Subcutaneous abdominal adipose tissue (tissue), 5 donors: ENCODE measurements at regions not wholly inside any gene's neighbourhood (a gene's known extent, or its start where the extent isn't known, plus 50 kb on each side); places are given as distances from the start of the nearest gene placed in this dataset.

Source experiments
- H3K27ac ChIP-seq: one replicate; pipeline ENCODE4 v1.7.0; 2013; ENCODE audit warnings: low read depth, mild to moderate bottlenecking, inconsistent platforms, low read length, moderate library complexity
- H3K27me3 ChIP-seq, 5 donors: one replicate each; pipeline ENCODE4 v1.7.0; 2013; ENCODE audit warnings: low read length in 5 of 5, inconsistent platforms in 1 of 5; ENCODE audit not compliant: control insufficient read depth in 5 of 5, insufficient read depth in 4 of 5
- H3K36me3 ChIP-seq, 5 donors: one replicate each; pipeline ENCODE4 v1.7.0; 2013; ENCODE audit warnings: low read length in 5 of 5; ENCODE audit not compliant: control insufficient read depth in 5 of 5, insufficient read depth in 5 of 5
- H3K4me1 ChIP-seq, 5 donors: one replicate each; pipeline ENCODE4 v1.7.0; 2013; ENCODE audit warnings: low read length in 5 of 5, mild to moderate bottlenecking in 3 of 5, moderate library complexity in 1 of 5; ENCODE audit not compliant: control insufficient read depth in 5 of 5, insufficient read depth in 5 of 5
- H3K4me3 ChIP-seq, 5 donors: one replicate each; pipeline ENCODE4 v1.7.0; 2013; ENCODE audit warnings: low read length in 5 of 5, low read depth in 1 of 5
- H3K9ac ChIP-seq, 5 donors: one replicate each; pipeline ENCODE4 v1.7.0; 2013; ENCODE audit warnings: low read length in 5 of 5, mild to moderate bottlenecking in 4 of 5, moderate library complexity in 3 of 5
- H3K9me3 ChIP-seq, 5 donors: one replicate each; pipeline ENCODE4 v1.7.0; 2013; ENCODE audit warnings: low read length in 5 of 5; ENCODE audit not compliant: control insufficient read depth in 5 of 5
- donor health status: healthy.
- donor health status: healthy.
- donor health status: healthy.
- donor health status: healthy.
- donor health status: healthy.

- Histone ChIP-seq H3K27ac (no peak overlapping the region), H3K9me3 (no peaks in the 10 kb centered on the region), H3K36me3 (no peaks in the 10 kb centered on the region), H3K9ac (no peak overlapping the region), H3K4me3 (no peak overlapping the region), H3K4me1 (no peaks in the 10 kb centered on the region), H3K27me3 (no peaks in the 10 kb centered on the region)
Measured at GRCh38 chr13:58080806-58081205, 449.3 kb downstream of the PCDH17 start.

DNA sequence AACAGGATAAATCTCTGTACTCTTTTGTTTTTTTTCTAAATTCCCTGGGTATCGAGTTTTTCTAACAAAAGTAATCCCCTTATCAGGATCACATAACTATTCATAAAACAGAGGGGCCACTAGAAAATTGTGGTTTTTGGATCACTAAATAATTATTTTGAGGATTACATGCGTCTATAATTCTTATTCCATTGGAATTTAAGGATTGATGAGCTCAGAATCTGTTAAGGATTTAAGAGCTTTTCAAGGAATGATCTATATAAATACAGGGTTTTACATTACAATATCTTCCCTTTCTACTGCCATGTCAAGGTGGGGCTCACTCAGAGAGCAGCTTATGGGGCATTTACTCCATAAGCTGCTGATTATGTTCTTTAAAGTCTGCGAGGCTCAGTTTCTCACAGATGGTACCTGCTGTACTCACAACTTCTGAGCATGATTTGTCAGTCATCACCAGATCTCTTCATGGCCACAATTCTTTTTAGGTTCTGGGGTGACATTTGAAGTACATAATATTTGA, 449.8 kb downstream of the PCDH17 start:
- Histone ChIP-seq H3K27me3 (no peaks in the 10 kb centered on the region), H3K36me3 (no peaks in the 10 kb centered on the region), H3K27ac (no peak overlapping the region), H3K4me3 (no peak overlapping the region), H3K9me3 (no peaks in the 10 kb centered on the region), H3K9ac (no peak overlapping the region), H3K4me1 (no peaks in the 10 kb centered on the region)

- Histone ChIP-seq H3K4me1 (no peaks in the 10 kb centered on the region), H3K27me3 (no peaks in the 10 kb centered on the region), H3K4me3 (no peak overlapping the region), H3K27ac (no peak overlapping the region), H3K9me3 (no peaks in the 10 kb centered on the region), H3K36me3 (no peaks in the 10 kb centered on the region), H3K9ac (no peak overlapping the region)
Measured at GRCh38 chr13:58083064-58083463, 451.5 kb downstream of the PCDH17 start.

DNA sequence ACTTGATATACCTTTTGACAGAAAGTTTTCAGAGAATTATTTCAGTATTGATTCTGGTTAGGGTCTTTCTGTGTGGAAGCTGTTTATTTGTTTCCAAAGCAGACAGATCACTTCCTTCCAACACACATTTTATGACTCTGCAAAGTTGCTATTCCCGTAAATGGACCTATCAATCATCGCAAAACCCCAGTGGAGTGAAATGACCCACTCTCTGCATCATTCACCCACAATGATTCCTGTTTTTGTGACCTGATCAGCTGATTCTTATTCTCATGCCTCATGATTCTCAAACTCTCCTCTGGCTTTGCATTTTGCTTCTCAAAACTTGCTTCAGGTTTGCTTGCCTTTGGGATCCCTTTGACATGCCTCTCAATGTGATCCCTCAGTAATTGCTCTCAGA, 453.7 kb downstream of the PCDH17 start:
- no peak overlapping the region for H3K27ac ChIP-seq
- H3K9ac ChIP-seq = no peak overlapping the region
- no peaks in the 10 kb centered on the region for H3K9me3 ChIP-seq
- no peak overlapping the region for H3K4me3 ChIP-seq
- no peaks in the 10 kb centered on the region for H3K27me3 ChIP-seq
- no peaks in the 10 kb centered on the region for H3K36me3 ChIP-seq
- H3K4me1 ChIP-seq = no peaks in the 10 kb centered on the region

GRCh38 chr13:58085819-58086218, 454.3 kb downstream of the PCDH17 start:
- Histone ChIP-seq H3K36me3 (no peaks in the 10 kb centered on the region), H3K4me3 (no peak overlapping the region), H3K27me3 (no peaks in the 10 kb centered on the region), H3K27ac (no peak overlapping the region), H3K9me3 (no peaks in the 10 kb centered on the region), H3K4me1 (no peaks in the 10 kb centered on the region), H3K9ac (no peak overlapping the region)

DNA sequence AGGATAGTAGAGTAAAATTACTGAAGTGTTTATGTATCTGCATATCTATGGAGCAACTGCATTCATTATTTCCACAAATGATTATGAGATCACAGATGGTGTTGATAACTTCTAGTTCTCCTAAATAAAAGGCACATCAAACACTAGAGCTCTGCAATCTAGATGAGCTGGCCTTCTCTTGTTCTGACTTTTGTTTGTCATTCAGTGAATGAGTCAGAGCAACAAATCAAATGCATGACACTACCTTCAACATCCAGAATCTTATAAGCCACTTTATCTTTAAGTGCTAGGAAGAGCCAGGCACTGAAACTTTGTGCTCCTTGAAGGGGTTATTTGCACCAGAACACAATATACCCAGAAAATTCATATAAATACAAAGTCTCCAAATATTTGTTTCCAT, 456.0 kb downstream of the PCDH17 start:
- Histone ChIP-seq H3K9me3 (no peaks in the 10 kb centered on the region), H3K4me3 (no peak overlapping the region), H3K4me1 (no peaks in the 10 kb centered on the region), H3K27ac (no peak overlapping the region), H3K27me3 (no peaks in the 10 kb centered on the region), H3K36me3 (no peaks in the 10 kb centered on the region), H3K9ac (no peak overlapping the region)

DNA sequence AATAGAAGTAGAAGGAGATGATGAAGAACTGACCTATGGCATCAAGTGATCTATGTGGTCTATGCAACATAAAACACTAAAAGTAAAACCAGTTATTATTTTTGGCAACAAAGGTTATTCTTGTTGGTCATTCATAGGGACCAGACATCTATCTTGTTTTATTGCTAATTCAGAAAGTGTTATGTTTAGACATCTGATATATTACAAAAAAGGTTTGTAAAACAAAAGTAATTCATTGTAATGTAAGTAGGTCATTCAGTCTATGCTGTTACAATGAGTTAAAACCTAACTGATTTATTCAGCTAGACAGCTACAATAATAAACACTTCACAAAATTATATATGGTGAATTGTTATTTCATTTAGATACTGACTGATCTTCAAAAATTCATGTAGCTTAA, 461.9 kb downstream of the PCDH17 start:
- Histone ChIP-seq H3K27me3 (no peaks in the 10 kb centered on the region), H3K4me3 (no peak overlapping the region), H3K4me1 (no peaks in the 10 kb centered on the region), H3K9me3 (peaks cover 0 to 2% (median 0%) of the 10 kb centered on the region in 5 donors), H3K36me3 (no peaks in the 10 kb centered on the region), H3K27ac (no peak overlapping the region), H3K9ac (no peak overlapping the region)

- H3K27me3 ChIP-seq = no peaks in the 10 kb centered on the region
- H3K4me1 ChIP-seq = no peaks in the 10 kb centered on the region
- H3K36me3 ChIP-seq = no peaks in the 10 kb centered on the region
- H3K4me3 ChIP-seq = no peak overlapping the region
- no peak overlapping the region for H3K9ac ChIP-seq
- peaks cover 0 to 2% (median 0%) of the 10 kb centered on the region in 5 donors for H3K9me3 ChIP-seq
- no peak overlapping the region for H3K27ac ChIP-seq
Measured at GRCh38 chr13:58097831-58098230, 466.3 kb downstream of the PCDH17 start.

DNA sequence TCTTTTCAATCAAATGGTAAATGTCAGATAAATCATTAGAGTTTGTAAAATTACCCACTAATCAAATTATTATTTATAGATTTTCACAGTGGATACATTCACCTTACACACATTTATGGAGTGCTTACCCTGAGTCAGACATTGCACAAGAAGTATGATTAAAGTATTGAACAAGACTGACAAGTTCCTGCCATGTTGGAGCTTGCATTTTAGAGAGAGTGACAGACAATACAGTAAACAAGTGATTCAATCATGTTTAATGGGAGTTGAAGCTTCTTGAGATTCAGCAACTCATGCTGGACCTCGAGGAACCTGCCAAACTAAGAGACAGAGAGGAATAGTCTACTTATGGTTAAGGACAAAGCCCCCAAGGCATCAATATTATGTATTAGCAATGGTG, 487.8 kb downstream of the PCDH17 start:
- Histone ChIP-seq H3K36me3 (no peaks in the 10 kb centered on the region), H3K9me3 (no peaks in the 10 kb centered on the region), H3K27me3 (no peaks in the 10 kb centered on the region), H3K4me1 (no peaks in the 10 kb centered on the region), H3K9ac (no peak overlapping the region), H3K27ac (no peak overlapping the region), H3K4me3 (no peak overlapping the region)

- no peaks in the 10 kb centered on the region for H3K9me3 ChIP-seq
- H3K4me1 ChIP-seq = no peaks in the 10 kb centered on the region
- H3K27me3 ChIP-seq = no peaks in the 10 kb centered on the region
- H3K4me3 ChIP-seq = no peak overlapping the region
- no peak overlapping the region for H3K9ac ChIP-seq
- no peaks in the 10 kb centered on the region for H3K36me3 ChIP-seq
- H3K27ac ChIP-seq = no peak overlapping the region
Measured at GRCh38 chr13:58119804-58120203, 488.3 kb downstream of the PCDH17 start.

DNA sequence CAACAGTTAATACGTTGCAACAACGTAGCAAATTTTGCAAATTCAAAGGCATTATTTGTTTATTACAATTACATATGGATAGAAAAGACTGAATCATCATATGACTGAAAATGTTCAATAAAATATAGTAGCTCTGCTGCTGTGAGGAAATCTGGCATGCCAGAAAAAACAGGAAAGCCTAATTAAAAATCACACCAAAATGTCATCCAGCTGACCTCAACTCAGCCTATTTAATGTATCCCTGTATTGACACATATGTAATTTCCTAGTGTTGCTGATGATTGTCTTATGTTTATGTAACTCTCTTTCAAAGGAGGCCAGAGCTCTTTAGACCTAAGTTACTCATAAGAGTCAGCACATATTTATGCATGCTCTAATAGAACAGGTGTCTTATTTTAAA, 495.0 kb downstream of the PCDH17 start:
- peaks cover 0 to 12% (median 5%) of the 10 kb centered on the region in 5 donors for H3K9me3 ChIP-seq
- H3K27me3 ChIP-seq = no peaks in the 10 kb centered on the region
- H3K36me3 ChIP-seq = no peaks in the 10 kb centered on the region
- H3K9ac ChIP-seq = no peak overlapping the region
- H3K27ac ChIP-seq = no peak overlapping the region
- H3K4me3 ChIP-seq = no peak overlapping the region
- H3K4me1 ChIP-seq = no peaks in the 10 kb centered on the region
